GM18505 (cell line): ENCODE measurements at regions not wholly inside any gene's neighbourhood (a gene's known extent, or its start where the extent isn't known, plus 50 kb on each side); places are given as distances from the start of the nearest gene placed in this dataset.

Source experiments
- ATAC-seq: cut with Tn5 transposase; IDR thresholded peaks from one replicate; pipeline ENCODE4 v1.9.1; 2021; ENCODE audit not compliant: unreplicated experiment
- POLR2A ChIP-seq: IDR thresholded peaks from 4 replicates; pipeline ENCODE4 v1.6.1; 2011; ENCODE audit warnings: borderline replicate concordance; ENCODE audit not compliant: insufficient read depth, insufficient read length; ENCODE audit errors: extremely low read depth

DNA sequence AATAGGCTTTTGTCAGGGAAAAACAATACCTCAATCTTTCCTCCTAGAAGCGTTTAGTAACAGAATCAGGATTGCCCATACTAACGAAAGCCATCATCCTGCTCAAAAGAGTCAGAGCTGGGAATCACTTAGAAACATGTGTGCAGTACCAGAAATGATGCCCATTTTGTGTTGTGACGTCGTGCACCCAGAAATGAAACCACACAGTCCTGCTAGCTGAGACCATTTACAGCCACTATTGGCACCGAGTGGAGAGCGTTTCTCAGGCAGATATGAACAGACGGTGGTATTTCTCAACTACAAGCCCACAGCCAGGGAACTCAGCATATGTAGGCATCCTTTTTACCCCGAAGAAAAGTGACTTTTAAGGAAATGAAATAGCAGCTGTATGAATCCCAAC is 284.3 kb upstream of the LRATD1 start:
- no peak for ATAC-seq
- no peak for TF ChIP-seq POLR2A

DNA sequence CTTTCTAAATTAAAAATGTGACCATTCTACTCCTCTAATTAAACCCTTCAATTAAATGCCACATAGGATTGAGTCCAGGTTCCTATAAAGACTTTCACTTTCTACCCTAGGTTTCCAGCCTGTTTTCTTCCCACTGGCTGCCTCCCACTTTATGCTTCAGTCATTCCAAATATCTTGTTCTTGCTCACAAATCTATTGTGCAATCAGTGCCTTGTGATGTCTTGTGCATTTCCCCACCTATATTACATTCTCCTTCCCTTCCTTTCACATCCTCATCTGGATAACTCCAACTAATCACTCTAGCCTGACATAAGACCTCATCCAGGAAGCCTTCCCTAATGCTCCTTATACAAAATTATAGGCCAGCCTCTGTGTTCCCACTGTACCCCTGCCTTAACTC is 281.7 kb upstream of the LRATD1 start:
- no peak for TF ChIP-seq POLR2A
- ATAC-seq = no peak

DNA sequence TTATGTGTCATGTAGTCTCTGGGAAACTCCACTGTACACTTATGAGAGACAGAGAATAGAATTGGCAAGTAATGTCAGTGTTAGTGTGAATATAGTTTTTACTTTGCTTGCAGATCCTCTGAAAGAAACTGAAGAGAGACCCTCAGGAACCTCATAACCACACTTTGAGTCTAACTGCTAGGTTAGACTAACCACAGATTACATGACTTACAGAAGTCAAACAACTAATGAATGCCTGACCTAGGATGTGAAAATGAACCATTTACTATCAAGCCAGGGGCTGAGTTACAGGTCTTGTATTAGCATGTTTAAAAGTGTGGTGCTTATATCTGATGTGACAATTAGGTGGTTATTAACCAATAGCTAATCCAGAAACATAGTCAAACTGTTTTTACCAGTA is 280.4 kb upstream of the LRATD1 start:
- no peak for ATAC-seq
- TF ChIP-seq POLR2A = no peak

DNA sequence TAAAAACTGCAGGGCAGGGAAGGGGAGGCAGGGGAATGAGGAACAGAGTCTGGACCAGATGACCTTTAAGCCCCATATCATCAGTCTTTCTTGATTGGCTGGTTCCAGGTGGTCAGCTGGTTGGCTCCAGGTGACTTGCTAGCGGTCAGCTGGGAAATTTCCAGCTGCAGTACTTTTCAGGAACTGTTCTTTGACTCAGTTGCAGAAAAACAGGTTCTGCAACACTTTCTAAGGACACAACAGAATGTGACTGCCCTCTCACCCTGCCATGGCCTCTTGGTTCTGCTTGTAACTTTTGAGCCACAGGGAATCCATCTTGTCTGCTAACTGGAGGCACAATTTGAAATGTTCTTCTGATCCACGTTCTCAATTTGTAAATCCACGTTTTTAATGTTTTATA is 278.3 kb upstream of the LRATD1 start:
- no peak for ATAC-seq
- no peak for TF ChIP-seq POLR2A

DNA sequence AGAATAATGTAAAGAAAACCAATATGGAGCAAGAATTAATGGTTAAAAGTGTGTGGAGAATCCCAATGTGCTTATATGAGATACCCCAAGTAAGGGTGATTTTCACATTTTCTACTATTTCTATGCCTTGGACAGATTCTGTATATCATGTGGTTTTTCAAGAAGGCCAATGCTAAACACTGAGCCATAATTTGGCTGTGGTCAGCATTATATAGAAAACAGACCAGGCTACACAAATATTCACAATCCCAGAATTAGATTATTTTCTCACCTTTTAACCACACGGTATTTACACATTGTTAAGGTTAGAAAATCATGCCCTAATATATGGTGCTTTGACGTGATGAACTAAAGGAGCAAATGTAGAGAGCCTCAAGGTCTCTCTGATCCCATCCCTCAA is 277.4 kb upstream of the LRATD1 start:
- TF ChIP-seq POLR2A = no peak
- ATAC-seq = no peak

DNA sequence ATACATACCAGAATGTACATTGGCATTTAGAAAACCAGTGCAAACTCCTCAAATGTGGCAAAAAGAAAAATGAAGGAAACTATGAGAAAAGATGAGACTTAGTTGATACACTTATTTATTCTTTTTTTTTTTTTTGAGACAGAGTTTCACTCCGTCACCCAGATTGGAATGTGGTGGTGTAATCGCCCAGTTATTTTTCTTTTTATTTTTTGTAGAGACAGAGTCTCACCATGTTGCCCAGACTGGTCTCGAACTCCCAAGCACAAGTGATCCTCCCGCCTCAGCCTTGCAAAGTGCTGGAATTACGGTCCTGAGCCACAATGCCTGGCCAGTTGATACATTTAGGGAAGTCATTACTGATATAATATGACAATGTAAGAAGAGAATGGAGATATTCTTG is 274.2 kb upstream of the LRATD1 start:
- ATAC-seq = no peak
- TF ChIP-seq POLR2A = no peak

DNA sequence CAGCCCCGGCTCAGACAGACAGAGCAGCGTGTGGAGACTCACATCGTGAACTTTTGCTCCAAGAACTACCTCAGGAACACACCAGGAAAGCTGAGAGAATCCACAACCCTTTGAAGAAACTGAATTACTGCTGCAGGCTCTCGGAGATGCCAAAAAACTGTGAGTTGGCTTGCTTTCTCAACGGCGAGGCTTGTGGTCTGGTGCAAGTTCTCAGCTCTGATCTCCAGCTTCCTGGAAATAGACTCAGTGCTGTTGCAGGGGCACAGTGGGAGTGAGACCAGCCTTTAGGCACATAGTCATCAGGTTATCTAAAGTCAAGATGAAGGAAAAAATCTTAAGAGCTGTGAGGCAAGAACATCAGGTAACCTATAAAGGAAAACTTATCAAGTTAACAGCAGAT is 273.7 kb upstream of the LRATD1 start:
- no peak for TF ChIP-seq POLR2A
- no peak for ATAC-seq

DNA sequence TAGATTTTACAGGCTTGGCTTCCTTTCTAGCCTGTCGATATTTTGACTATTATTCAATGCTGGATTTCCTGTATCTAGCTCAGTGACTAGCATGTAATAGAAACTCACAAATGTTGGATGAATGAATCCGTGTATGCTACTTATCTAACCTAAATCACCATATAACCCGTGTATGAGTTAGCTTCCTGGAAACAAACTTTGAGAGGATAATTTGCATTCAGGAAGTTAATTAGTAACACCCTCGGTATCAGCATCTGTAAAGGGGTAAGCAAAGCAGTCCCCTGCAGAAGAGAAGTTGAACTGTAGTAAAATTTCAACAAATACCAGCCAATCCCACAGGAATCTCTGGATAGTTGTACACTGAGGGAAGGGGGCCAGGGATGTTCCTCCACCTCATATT is 269.4 kb upstream of the LRATD1 start:
- ATAC-seq = no peak
- no peak for TF ChIP-seq POLR2A

DNA sequence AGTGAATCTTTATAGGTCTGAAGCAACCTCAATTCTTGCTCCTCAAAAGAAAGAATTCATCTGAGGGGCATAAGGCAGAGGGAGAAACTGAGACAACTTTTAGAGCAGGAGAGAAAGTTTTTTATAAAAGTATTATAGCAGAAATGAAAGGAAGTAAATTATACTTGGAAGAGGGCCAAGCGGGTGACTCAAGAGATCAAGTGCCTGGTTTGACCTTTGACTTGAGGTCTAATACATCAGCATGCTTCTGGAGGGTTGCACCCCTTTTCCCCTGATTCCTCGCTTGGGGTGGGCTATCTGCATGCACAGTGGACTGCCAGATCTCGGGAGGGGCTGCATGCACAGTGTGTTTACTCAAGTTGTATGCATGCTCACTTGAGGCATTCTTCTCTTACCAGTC is 268.5 kb upstream of the LRATD1 start:
- ATAC-seq = no peak
- TF ChIP-seq POLR2A = no peak

DNA sequence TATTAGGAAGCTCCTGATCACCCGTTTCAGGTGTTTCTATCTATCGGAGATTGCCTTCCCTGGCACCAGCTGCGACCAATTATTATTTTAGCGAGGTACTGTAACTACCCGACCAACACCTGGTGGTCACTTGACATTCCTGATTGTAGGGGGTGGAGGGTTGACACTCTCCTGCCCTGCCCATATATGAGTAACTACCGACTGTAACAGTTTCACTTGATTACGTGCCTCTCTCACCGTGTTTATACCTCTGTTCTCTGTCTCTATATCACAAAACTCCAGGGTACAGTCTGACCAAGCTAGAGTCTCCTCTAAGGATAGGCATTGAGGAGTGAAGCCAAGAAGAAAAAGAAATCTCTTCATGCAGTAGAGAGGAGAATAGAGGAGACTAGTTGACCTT is 268.0 kb upstream of the LRATD1 start:
- TF ChIP-seq POLR2A = no peak
- ATAC-seq = no peak

DNA sequence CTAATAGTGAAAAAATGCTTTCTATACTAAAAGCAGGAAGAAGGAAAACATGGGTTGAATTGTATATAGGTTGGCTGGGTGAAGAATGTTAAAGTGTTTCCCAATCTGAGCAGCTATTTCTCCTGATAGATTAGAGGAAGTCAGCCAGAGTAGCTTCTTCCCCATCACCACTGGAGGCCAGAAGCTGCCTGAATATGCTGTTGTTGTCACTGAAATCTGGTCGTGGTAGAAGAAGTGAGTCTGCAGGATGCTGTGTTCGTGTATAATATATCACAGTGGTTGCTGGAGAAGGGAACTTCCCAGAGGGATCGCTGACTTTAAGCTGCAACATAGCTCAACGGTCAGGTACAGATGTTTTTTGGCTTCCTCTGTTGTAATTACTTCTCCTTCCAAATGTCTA is 247.5 kb upstream of the LRATD1 start:
- ATAC-seq = no peak
- no peak for TF ChIP-seq POLR2A

DNA sequence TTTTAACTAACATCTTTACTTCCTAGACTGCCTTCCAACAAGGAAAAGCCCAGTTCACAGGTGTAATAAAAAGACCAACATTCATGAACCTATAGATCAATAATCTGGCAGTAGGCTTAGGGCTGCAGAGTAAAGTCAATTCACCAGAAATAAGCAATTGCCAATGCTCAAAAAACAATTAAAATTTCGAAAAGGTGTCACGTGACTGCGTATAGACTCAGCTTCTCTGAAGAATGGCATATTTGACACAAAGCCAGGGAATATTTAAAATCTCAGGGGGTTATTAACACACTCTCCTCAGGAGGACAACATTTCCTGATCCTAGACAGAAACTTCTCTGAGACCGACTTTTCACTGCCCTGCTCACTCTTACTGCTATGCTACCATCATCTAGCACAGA is 245.2 kb upstream of the LRATD1 start:
- no peak for ATAC-seq
- no peak for TF ChIP-seq POLR2A

DNA sequence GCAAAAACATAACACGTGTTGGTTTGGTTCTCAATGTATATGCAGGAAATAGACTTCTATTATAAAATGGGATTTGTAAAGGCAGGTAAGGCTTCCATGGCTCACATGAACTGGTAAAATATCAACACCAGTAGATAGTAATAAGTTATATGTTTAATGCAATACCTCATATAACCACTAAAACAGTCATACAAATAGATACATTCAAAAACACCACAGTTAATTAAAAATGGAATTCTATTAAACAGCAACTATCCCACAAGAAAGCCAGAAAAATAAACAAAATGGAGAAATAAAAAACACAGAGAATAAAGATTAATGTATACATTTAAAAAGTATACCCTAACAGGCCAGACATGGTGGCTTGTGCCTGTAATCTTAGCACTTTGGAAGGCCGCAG is 243.8 kb upstream of the LRATD1 start:
- TF ChIP-seq POLR2A = no peak
- ATAC-seq = no peak

DNA sequence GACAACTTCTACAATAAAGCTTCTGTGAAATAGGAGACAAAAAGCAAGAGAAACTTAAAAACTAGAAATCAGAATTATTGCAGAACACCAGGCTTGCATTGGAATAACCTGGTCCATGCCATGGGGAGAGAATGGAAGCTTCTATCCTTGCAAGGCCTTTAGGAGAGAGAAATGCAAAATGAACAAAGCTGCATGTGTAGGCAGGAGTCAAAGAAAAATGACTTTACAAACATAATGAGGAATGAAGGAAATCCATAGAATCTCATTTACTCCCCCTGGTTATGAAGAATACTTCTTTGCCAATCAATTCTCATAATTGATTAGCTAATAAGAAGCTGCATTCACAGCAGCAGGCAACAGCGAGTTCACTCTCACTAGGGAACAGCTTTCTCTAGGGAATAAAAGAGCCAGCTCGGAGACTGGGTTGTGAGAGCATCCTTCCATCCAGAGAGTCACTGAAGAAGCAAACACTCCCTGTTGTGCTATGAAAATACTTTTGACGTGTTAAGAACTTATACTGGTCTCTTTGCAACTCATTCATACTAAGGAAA is 235.9 kb upstream of the LRATD1 start:
- ATAC-seq = no peak

DNA sequence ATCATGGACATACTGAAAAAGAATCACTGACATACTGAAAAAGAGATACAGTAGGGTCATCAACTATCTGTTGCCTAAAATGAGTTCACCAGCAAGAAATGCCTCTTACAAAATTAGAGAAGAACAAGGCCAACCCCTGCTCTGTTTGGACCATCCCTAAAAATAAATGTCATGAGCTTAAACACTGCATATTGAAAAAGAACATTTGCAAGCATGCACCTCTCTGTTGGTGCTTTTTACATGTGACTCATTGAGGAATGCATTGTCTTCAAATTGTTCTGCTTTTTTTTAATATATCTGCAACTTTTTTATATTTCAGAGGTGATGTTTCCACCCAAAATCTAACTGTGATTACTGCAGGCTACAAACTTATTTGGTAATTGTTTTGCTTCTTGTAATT is 233.9 kb upstream of the LRATD1 start:
- no peak for ATAC-seq
- no peak for TF ChIP-seq POLR2A

More for the DNA sequence above, 235.9 kb upstream of the LRATD1 start:
- no peak for TF ChIP-seq POLR2A
